ENCODE measurements at regions not wholly inside any gene's neighbourhood (a gene's known extent, or its start where the extent isn't known, plus 50 kb on each side); places are given as distances from the start of the nearest gene placed in this dataset.

GRCh38 chr2:150353376-150353775 is 134.1 kb downstream of the RND3 start:
- TF ChIP-seq ZFX (IDR thresholded peaks at IDR 0.05) (no peak), CTCF (conservative IDR thresholded peaks at IDR 0.05) (no peak)
- H3K27ac ChIP-seq = no peak overlapping the region

GRCh38 chr2:150351922-150352321 is 135.5 kb downstream of the RND3 start:
- TF ChIP-seq CTCF (conservative IDR thresholded peaks at IDR 0.05) (no peak), ZFX (IDR thresholded peaks at IDR 0.05) (no peak)
- H3K27ac ChIP-seq = no peak overlapping the region

GRCh38 chr2:150350500-150350899 is 137.0 kb downstream of the RND3 start:
- TF ChIP-seq ZFX (IDR thresholded peaks at IDR 0.05) (no peak), CTCF (conservative IDR thresholded peaks at IDR 0.05) (no peak)
- H3K27ac ChIP-seq = no peak overlapping the region

DNA sequence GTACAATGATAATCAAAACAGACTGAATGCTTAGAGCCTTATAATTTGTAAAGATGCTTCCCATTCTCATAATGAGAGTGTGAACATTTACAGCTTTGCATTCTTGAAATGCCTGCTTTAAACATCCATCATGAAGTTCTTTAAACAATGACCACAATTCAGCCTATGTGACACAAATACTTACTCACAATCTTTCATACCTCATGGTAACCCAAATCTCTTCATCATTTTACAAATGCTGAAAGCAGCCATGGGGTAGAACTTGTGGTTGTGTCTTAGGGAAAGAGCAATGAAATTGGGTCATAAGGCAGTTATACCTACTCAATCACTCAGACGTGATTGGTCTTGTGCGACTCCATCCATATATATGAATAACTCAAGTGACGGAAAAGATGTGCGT is 140.7 kb downstream of the RND3 start:
- TF ChIP-seq CTCF (conservative IDR thresholded peaks at IDR 0.05) = no peak
- no peak overlapping the region for H3K27ac ChIP-seq

DNA sequence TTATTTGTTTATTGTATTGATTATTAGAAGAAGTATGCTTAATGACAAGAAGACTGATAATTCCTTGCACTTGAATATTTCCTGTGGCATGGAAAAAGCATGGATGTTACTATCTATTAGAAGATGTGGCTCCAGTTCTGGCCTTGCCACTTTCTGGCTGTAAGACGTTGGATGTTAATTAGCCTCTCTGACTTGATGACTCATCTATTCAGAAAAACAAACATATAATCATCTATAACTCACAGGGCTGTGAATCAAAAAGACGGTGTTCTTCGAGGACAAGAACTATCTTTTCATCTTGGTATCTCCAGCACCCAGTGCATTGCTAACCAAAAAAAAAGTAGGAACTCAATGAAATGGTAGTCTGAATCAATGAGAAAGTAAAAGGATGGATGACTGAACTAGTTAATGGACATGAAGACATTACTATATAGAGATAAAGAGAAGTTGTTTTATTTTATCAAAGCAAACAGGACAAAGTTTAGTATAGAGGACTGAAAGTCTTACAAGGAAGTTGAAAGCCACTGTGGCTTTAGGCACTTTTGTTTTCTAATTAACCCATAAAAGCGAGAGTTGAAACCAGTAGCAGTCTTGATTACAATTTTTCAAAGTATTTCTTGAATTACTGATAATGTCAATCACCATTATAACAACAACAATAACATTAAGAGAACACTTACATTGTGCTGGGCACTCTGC is 145.3 kb downstream of the RND3 start:
- TF ChIP-seq ZFX (IDR thresholded peaks at IDR 0.05) (no peak), CTCF (conservative IDR thresholded peaks at IDR 0.05) (no peak)
- no peak overlapping the region for H3K27ac ChIP-seq

DNA sequence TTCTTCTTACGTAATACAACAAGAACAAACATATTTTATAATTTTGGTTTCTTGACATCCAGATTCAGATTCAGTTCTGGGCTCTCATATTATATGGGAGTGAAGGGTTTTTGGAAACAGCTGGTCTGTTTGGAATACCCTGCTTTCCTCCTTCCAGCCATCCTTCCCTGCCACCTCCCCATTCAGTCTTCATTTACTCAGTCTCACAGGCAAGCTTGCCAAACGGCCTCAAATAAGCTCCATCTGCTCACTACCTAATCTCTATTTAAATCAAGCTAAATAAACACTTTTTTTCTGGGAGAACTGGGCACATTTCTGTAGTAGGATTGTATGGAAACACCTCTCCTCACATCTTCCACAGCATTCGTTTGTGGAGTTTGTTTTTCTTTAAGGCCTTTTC is 147.5 kb downstream of the RND3 start:
- no peak overlapping the region for H3K27ac ChIP-seq
- TF ChIP-seq ZFX (IDR thresholded peaks at IDR 0.05) = no peak
- no peak for TF ChIP-seq CTCF (conservative IDR thresholded peaks at IDR 0.05)

- TF ChIP-seq CTCF (conservative IDR thresholded peaks at IDR 0.05) (no peak), ZFX (IDR thresholded peaks at IDR 0.05) (no peak)
- H3K27ac ChIP-seq = no peak overlapping the region
Measured at GRCh38 chr2:150339282-150339681, 148.2 kb downstream of the RND3 start.

All from C4-2B (cell line).